ENCODE measurements at regions not wholly inside any gene's neighbourhood (a gene's known extent, or its start where the extent isn't known, plus 50 kb on each side); places are given as distances from the start of the nearest gene placed in this dataset.

DNA sequence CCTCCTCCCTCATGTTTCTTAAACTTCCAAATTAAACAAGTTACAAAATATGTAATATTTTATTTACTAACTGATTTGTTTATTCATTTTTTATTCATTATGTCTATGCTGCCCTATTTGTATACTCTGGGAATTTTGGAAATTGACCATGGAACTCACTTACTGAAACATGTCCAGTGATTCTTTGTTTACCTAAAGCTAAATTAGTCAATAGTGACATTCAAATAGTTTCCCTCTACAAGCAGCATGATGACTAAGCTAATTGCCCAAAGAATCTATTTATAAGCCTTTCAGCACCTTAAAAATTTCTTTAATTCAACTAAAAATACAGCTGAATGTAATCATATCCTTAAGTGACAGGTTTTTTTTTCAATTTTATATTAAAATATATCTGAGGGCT, 437.7 kb downstream of the SI start:
- DNase-seq: no peak
- H3K9me3 Mint-ChIP-seq: no peaks in the 10 kb centered on the region
- no peaks in the 10 kb centered on the region for H3K4me1 Mint-ChIP-seq
- no peak overlapping the region for H3K27ac Mint-ChIP-seq
- H3K27me3 Mint-ChIP-seq (ENCODE audit: low read depth, poor library complexity): no peaks in the 10 kb centered on the region
- H3K36me3 Mint-ChIP-seq (ENCODE audit: low read depth): no peaks in the 10 kb centered on the region
- TF ChIP-seq, protein P1, sequence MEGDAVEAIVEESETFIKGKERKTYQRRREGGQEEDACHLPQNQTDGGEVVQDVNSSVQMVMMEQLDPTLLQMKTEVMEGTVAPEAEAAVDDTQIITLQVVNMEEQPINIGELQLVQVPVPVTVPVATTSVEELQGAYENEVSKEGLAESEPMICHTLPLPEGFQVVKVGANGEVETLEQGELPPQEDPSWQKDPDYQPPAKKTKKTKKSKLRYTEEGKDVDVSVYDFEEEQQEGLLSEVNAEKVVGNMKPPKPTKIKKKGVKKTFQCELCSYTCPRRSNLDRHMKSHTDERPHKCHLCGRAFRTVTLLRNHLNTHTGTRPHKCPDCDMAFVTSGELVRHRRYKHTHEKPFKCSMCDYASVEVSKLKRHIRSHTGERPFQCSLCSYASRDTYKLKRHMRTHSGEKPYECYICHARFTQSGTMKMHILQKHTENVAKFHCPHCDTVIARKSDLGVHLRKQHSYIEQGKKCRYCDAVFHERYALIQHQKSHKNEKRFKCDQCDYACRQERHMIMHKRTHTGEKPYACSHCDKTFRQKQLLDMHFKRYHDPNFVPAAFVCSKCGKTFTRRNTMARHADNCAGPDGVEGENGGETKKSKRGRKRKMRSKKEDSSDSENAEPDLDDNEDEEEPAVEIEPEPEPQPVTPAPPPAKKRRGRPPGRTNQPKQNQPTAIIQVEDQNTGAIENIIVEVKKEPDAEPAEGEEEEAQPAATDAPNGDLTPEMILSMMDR (IDR thresholded peaks at IDR 0.05): no peak
- H3K4me3 Mint-ChIP-seq: no peak overlapping the region

DNA sequence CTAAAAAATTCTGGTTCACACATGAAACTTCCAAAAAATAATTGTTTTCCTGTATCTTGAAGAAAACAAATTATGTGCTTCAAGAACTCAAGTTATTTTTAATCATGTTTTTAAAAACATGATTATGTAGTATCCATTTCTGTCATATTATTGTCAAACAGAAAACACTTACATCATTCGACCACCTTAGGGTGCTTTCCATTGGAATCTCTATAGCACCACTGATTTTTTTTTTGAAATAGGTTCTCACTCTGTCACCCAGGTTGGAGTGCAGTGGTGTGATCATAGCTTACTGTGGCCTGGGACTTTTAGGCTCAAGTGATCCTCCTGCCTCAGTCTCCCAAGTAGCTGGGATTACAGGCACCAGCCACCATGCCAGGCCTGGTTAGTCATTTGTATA, 457.3 kb downstream of the SI start:
- H3K27me3 Mint-ChIP-seq (ENCODE audit: low read depth, poor library complexity): no peaks in the 10 kb centered on the region
- no peaks in the 10 kb centered on the region for H3K4me1 Mint-ChIP-seq
- no peak for DNase-seq
- no peak overlapping the region for H3K27ac Mint-ChIP-seq
- H3K9me3 Mint-ChIP-seq: no peaks in the 10 kb centered on the region
- TF ChIP-seq, protein P1 (IDR thresholded peaks at IDR 0.05): no peak
- H3K36me3 Mint-ChIP-seq (ENCODE audit: low read depth): no peaks in the 10 kb centered on the region
- no peak overlapping the region for H3K4me3 Mint-ChIP-seq

DNA sequence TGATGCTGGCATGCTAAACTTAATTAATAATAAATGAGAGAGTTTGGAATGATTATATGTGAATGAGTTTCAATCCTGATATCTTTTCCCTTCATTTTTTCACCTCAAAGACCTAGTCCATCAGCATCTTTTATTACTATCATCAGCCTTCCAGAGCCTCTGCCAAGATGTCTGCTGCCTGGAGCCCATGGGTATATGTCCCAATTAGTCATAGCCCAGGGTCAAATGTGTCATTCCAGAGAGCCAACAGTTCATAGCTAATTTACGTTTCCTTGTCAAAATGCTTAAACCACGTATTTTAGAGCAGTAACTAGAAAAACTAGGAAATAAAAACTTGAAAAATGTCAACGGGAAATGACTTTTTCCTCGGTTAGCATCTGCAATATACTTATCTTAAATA, 457.9 kb downstream of the SI start:
- no peak overlapping the region for H3K4me3 Mint-ChIP-seq
- no peaks in the 10 kb centered on the region for H3K9me3 Mint-ChIP-seq
- no peaks in the 10 kb centered on the region for H3K4me1 Mint-ChIP-seq
- H3K27ac Mint-ChIP-seq: no peak overlapping the region
- no peaks in the 10 kb centered on the region for H3K27me3 Mint-ChIP-seq (ENCODE audit: low read depth, poor library complexity)
- no peaks in the 10 kb centered on the region for H3K36me3 Mint-ChIP-seq (ENCODE audit: low read depth)
- no peak for DNase-seq
- TF ChIP-seq, protein P1 (IDR thresholded peaks at IDR 0.05): no peak

DNA sequence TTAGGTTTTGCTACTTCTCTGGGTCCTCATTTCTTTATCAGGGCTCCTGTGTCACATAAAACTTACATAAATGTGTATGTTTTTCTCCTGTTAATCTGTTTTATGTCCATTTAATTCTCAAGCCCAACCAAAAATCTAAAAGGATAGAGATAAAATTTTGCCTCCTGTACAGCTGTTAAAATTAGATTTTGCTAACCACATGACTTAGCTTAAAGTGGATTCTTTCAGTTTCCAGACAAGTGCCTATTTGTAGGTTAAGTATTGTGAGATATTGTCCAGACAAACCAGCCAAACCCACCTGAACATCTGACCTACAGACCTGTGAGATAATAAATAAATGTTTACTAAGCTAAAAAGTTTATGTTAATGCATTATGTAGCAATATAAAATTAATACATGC, 465.5 kb downstream of the SI start:
- H3K36me3 Mint-ChIP-seq (ENCODE audit: low read depth): no peaks in the 10 kb centered on the region
- TF ChIP-seq, protein P1 (IDR thresholded peaks at IDR 0.05): no peak
- H3K27ac Mint-ChIP-seq: no peak overlapping the region
- H3K27me3 Mint-ChIP-seq (ENCODE audit: low read depth, poor library complexity): no peaks in the 10 kb centered on the region
- no peaks in the 10 kb centered on the region for H3K4me1 Mint-ChIP-seq
- DNase-seq: no peak
- no peaks in the 10 kb centered on the region for H3K9me3 Mint-ChIP-seq
- H3K4me3 Mint-ChIP-seq: no peak overlapping the region

DNA sequence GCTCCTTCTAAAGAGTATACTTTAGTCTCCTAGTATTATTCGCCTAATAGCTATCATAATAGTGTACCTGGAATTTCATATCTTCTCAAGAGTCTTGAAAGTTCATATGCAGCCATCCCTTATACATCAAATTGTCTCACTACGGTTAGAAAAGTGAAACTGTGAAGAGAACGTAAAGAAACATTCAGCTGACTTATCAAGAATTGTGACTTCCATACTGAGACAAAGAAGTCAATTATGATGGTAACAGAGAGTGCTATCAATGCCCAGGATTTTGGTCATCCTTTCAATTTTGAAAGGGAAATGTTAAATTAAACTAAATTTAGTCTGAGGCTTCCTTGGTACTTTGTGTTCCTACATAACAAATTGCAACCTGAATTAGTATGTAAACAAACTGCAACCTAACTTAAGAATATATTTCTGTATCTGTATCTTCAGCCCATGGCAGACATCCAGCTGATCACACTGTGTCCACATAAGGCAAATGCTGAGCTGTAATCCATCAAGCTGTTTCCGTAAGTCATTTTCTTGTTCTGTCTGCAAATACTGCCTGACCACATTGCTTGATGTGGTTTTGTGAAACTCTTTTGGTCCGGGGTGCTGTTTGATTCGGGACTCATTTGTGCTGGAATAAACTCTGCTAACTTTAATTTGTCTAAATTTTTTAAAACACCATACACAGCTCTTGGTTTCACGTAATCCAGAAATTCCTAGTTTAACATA, 469.6 kb downstream of the SI start:
- TF ChIP-seq, protein P1 (IDR thresholded peaks at IDR 0.05): no peak
- H3K36me3 Mint-ChIP-seq (ENCODE audit: low read depth): no peaks in the 10 kb centered on the region
- H3K27me3 Mint-ChIP-seq (ENCODE audit: low read depth, poor library complexity): no peaks in the 10 kb centered on the region
- no peaks in the 10 kb centered on the region for H3K9me3 Mint-ChIP-seq
- H3K4me3 Mint-ChIP-seq: no peak overlapping the region
- no peak for DNase-seq
- no peaks in the 10 kb centered on the region for H3K4me1 Mint-ChIP-seq
- no peak overlapping the region for H3K27ac Mint-ChIP-seq

DNA sequence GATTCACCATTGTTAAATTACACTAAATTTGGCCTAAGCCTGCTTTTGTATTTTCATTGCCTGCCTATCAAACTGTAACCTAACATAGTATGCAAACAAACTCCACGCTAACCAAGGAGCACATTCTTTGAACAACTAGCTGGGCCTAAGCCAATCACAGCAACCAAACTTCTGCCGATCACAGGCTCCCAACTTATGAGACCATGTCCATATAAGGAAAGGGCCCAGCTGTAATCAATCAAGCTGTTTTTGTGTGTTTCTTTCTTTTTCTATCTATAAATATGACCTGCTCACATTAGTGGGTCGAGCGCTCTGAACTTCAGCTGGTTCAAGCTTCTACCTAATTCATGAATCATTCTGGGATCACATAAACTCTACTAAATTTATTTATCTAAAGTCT, 473.6 kb downstream of the SI start:
- H3K4me1 Mint-ChIP-seq: no peaks in the 10 kb centered on the region
- H3K27ac Mint-ChIP-seq: no peak overlapping the region
- no peaks in the 10 kb centered on the region for H3K27me3 Mint-ChIP-seq (ENCODE audit: low read depth, poor library complexity)
- no peaks in the 10 kb centered on the region for H3K36me3 Mint-ChIP-seq (ENCODE audit: low read depth)
- no peak overlapping the region for H3K4me3 Mint-ChIP-seq
- no peaks in the 10 kb centered on the region for H3K9me3 Mint-ChIP-seq
- TF ChIP-seq, protein P1 (IDR thresholded peaks at IDR 0.05): no peak
- DNase-seq: no peak

All from nephron progenitor cell (in vitro differentiated cells).